NCI-H1048 (cell line): ENCODE measurements at regions not wholly inside any gene's neighbourhood (a gene's known extent, or its start where the extent isn't known, plus 50 kb on each side); places are given as distances from the start of the nearest gene placed in this dataset.
"Not testable (repeated sequence)": the region's sequence is repeated elsewhere in the genome, so short reads cannot be mapped to it uniquely, and the experiment has no call there.

Experiments used
- DNase-seq: peaks from one replicate; lab custom pipeline; 2025; lab: John Stamatoyannopoulos, UW

GRCh38 chr16:87156195-87156594 lies 161.0 kb downstream of the C16orf95 start:
- no peak for DNase-seq

GRCh38 chr16:87160234-87160636 lies 157.0 kb downstream of the C16orf95 start:
- no peak for DNase-seq

GRCh38 chr16:87160701-87161337 lies 156.4 kb downstream of the C16orf95 start:
- no peak for DNase-seq

- DNase-seq, result not testable (repeated sequence)
Observed at GRCh38 chr16:87161410-87161809, 155.8 kb downstream of the C16orf95 start.

GRCh38 chr16:87161822-87162676 lies 155.1 kb downstream of the C16orf95 start:
- DNase-seq, result no peak

GRCh38 chr16:87162799-87163198 lies 154.4 kb downstream of the C16orf95 start:
- not testable (repeated sequence) for DNase-seq

- DNase-seq, result no peak
Observed at GRCh38 chr16:87163637-87164036, 153.6 kb downstream of the C16orf95 start.

- no peak for DNase-seq
Observed at GRCh38 chr16:87165151-87165550, 152.0 kb downstream of the C16orf95 start.

GRCh38 chr16:87165885-87166284 lies 151.3 kb downstream of the C16orf95 start:
- DNase-seq, result no peak

- no peak for DNase-seq
Observed at GRCh38 chr16:87166321-87166720, 150.9 kb downstream of the C16orf95 start.

GRCh38 chr16:87166934-87167333 lies 150.3 kb downstream of the C16orf95 start:
- no peak for DNase-seq

- DNase-seq, result no peak
Observed at GRCh38 chr16:87169509-87169995, 147.6 kb downstream of the C16orf95 start.

- DNase-seq, result no peak
Observed at GRCh38 chr16:87170310-87170709, 146.9 kb downstream of the C16orf95 start.

GRCh38 chr16:87171723-87172122 lies 145.5 kb downstream of the C16orf95 start:
- no peak for DNase-seq

GRCh38 chr16:87172632-87173031 lies 144.6 kb downstream of the C16orf95 start:
- DNase-seq, result no peak

GRCh38 chr16:87173294-87173893 lies 143.8 kb downstream of the C16orf95 start:
- no peak for DNase-seq

GRCh38 chr16:87174061-87174460 lies 143.1 kb downstream of the C16orf95 start:
- no peak for DNase-seq

- DNase-seq, result no peak
Observed at GRCh38 chr16:87176735-87177134, 140.5 kb downstream of the C16orf95 start.

- DNase-seq, result no peak
Observed at GRCh38 chr16:87177673-87178072, 139.5 kb downstream of the C16orf95 start.

GRCh38 chr16:87178177-87178863 lies 138.9 kb downstream of the C16orf95 start:
- DNase-seq, result no peak

GRCh38 chr16:87178977-87179376 lies 138.2 kb downstream of the C16orf95 start:
- DNase-seq, result no peak

- DNase-seq, result no peak
Observed at GRCh38 chr16:87180069-87180468, 137.1 kb downstream of the C16orf95 start.
